Dedifferentiated amniotic fluid mesenchymal stem cell (primary cell): ENCODE measurements at regions not wholly inside any gene's neighbourhood (a gene's known extent, or its start where the extent isn't known, plus 50 kb on each side); places are given as distances from the start of the nearest gene placed in this dataset.

Source experiments
- DNase-seq: peaks from one replicate; pipeline ENCODE4 v3.0.0-alpha.2; 2016; ENCODE audit errors: extremely low spot score

DNA sequence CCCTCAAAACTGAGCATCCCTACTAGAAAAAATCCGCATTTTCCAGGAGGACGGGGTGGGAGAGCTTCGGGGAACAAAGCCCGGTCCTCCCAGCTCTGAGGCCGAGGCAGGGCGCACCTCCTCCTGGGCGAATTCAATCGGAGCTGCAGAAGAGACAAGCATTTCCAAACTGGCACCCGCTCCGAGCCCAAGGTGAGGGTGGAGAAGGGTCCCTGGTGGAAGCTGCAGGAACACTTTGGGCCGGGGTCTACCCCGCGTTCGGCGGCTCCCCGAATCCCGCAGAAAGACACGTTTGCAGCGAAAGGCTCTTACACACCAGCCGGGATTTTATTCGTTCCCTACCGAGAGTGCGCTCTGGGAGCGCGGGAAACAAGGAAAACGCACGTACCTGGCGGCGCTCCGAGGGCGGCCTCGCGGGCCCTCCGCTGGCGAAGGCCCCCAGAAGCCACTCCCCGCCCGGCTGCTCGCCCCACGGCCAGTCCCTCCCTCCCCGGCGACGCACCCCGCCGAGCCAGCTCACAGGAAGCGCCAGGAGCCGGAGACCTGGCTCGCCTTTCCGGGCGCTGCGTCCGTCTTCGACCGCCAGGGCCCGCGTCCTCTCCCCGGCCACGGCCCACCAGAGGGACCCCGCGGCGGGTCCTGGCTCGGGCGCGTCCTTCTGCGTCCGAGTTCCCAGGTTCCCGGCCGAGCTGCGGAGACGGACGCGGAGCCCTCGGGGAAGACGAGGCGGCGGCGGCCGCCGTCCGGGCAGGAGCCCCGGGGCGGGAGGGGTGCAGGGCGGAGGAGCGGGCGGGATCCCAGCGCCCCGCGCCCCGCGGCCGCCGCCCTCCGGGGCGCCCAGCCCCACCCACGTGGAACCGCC is 49.8 kb upstream of the BAHCC1 start:
- DNase-seq, result peak; percentile 61
